GM13976 (cell line): ENCODE measurements at regions not wholly inside any gene's neighbourhood (a gene's known extent, or its start where the extent isn't known, plus 50 kb on each side); places are given as distances from the start of the nearest gene placed in this dataset.

ENCODE experiments used
- DNase-seq: peaks from one replicate; pipeline ENCODE4 v3.0.0; 2012; ENCODE audit warnings: low spot score
- CTCF ChIP-seq: IDR thresholded peaks from 2 replicates; pipeline ENCODE4 v1.5.1; 2012; ENCODE audit warnings: borderline replicate concordance, mild to moderate bottlenecking; ENCODE audit not compliant: insufficient read depth; ENCODE audit errors: extremely low read depth, missing control alignments, control extremely low read depth
- in situ Hi-C: fragments of 300-500 bp; cut with MboI; formaldehyde crosslinking; loops from one replicate; pipeline ENCODE4 v1.12.0; 2022; ENCODE audit warnings: low sequenced_read_pairs, mixed read lengths, inconsistent platforms; ENCODE audit not compliant: unreplicated experiment

- no peak for DNase-seq
- TF ChIP-seq CTCF: no peak
- in situ Hi-C loops: no loop called here
These were observed 1537.8 kb upstream of the PABPC4L start for GRCh38 chr4:135739354-135739753.

DNA sequence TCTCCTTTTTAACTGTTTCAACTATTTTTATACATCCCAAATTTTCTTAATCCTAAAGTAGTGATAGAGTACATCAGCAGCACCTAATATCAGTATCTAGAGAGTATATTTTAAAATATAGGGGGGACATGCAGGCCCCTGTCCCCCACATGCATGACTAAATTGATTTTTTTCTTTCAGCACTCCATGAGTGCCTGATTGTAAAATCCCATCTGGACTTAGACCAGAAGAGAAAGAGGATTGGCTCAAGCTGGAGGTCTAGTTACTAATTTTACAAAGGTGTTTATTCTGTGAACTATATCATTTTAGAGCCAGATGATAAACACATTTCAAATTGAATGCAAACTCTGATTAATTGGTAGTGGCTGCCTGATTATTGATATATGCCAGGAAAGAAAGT is 1533.9 kb upstream of the PABPC4L start:
- no peak for DNase-seq
- TF ChIP-seq CTCF: no peak
- in situ Hi-C loops: no loop called here

GRCh38 chr4:135732448-135732847 is 1530.9 kb upstream of the PABPC4L start:
- DNase-seq: no peak
- in situ Hi-C loops: no loop called here
- TF ChIP-seq CTCF: no peak

GRCh38 chr4:135731682-135732081 is 1530.1 kb upstream of the PABPC4L start:
- in situ Hi-C loops: no loop called here
- TF ChIP-seq CTCF: no peak

GRCh38 chr4:135724421-135724820 is 1522.8 kb upstream of the PABPC4L start:
- in situ Hi-C loops: no loop called here
- TF ChIP-seq CTCF: no peak

More at GRCh38 chr4:135731682-135732081, 1530.1 kb upstream of the PABPC4L start:
- no peak for DNase-seq

GRCh38 chr4:135718019-135718418 is 1516.4 kb upstream of the PABPC4L start:
- DNase-seq: no peak
- no peak for TF ChIP-seq CTCF

More at GRCh38 chr4:135724421-135724820, 1522.8 kb upstream of the PABPC4L start:
- DNase-seq: no peak

DNA sequence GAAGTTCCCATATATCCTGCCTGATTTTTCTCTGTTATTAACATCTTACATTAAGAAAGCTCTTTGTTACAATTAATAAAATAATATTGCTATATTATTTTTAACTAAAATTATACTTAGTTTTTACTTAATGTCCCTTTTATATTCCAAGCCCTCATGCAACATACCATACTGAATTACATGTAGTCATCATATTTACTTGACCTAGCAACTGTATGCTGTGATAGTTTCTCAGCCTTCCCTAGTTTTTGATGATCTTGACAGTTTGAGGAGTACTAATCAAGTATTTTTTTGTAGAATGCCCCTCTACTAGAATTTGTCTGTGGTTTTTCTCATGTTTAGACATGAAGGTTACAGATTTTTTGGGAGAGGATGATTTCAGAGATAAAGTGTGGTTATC is 1503.8 kb upstream of the PABPC4L start:
- in situ Hi-C loops: no loop called here
- DNase-seq: no peak
- TF ChIP-seq CTCF: no peak

More at GRCh38 chr4:135718019-135718418, 1516.4 kb upstream of the PABPC4L start:
- in situ Hi-C loops: no loop called here
